NOMO-1 treated with dmso at 0.1 percent for 144 hours (cell line): ENCODE measurements at regions not wholly inside any gene's neighbourhood (a gene's known extent, or its start where the extent isn't known, plus 50 kb on each side); places are given as distances from the start of the nearest gene placed in this dataset.

Experiments used
- DNase-seq: peaks from one replicate; lab custom pipeline; 2025; ENCODE audit not compliant: unreplicated experiment; lab: John Stamatoyannopoulos, UW

- no peak for DNase-seq
These were observed 509.5 kb upstream of the PAPPA start for GRCh38 chr9:115643948-115644727.

- DNase-seq, result no peak
These were observed 503.6 kb upstream of the PAPPA start for GRCh38 chr9:115649991-115650472.

GRCh38 chr9:115650768-115651167 is 502.8 kb upstream of the PAPPA start:
- DNase-seq, result no peak

DNA sequence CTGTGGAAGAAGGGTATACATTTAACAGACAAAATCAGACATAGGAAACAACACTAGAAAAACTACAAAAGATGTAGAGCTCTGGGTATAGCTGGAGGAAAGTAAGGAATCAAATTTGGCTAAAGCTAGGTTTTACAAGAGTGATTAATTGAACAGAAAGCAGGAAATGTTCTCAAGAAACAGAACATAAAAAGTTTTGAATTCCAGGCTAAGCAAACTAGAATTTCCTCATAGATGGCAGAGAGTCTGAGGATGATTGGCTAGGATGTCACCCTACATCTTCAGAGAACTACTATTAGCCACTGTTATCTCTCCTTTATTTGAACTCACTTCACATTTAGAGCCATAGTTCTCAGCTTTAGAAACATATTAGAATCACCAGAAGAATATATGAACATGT is 502.1 kb upstream of the PAPPA start:
- DNase-seq, result no peak

DNA sequence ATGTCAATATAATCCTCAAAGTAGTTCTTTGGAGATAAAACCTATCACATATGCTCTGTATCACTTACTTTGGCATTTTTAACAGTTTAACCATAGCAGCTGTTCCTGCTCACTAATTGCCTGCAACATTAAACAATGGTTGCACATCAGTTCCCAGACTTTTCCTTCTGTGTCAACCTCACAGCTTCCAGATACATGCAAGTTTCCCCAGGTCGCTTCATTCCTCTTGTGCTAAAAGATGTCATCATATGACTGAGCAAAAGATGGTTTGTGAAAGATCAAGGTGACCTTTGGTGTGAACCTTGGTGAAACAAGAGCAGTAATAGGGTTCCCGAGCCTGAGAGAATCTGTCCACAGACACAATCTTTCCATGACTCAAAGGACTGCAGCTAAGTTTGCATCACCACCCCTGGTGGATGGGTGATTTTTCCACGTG is 500.4 kb upstream of the PAPPA start:
- DNase-seq, result no peak

- DNase-seq, result no peak
These were observed 495.9 kb upstream of the PAPPA start for GRCh38 chr9:115657695-115658094.

DNA sequence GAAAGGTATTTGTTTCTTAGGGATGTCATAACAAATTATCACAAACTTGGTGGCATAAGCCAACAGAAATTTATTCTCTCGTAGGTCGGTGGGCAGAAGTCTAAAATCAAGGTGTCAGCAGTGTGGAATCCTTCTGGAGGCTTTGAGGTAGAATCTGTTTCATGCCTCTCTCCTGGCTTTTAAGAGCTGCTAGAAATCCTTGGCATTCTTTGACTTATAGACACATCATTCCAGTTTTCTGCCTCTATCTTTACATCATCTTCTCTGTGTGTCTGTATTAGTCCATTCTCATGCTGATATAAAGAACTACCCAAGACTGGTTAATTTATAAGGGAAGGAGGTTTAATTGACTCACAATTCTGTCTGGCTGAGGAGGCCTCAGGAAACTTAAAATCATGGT is 488.1 kb upstream of the PAPPA start:
- DNase-seq, result no peak

- no peak for DNase-seq
These were observed 485.1 kb upstream of the PAPPA start for GRCh38 chr9:115668521-115668920.

DNA sequence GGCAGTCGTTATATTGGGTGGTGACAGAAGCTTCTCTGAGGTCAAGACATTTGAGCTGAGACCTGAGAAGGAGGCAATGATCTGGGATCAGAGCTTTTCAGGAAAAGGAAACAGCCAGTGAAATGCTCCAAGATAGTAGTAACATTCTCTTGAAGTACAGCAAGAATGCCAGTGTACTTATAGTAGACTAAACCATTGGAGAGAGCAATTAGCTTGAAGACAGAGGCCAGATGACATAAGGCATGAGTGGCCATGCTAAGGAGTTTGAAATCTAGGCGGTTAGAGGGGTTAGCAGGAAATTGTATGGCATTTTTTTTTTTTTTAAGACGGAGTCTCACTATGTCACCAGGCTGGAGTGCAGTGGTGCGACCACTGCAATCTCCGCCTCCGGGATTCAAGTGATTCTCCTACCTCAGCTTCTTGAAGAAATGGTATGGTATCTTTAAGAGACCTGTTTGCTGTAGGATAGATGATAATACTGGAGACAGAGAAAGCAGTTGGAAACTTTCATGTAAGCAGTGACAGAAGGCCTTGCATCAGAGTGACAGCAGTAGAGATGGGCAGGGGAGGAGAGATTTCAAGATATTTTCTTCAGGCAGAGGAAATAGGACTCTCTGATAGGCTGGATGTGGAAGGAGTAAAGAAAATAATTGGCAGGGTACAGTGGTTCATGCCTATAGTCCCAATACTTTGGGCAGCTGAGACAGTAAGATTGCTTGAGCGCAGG is 482.2 kb upstream of the PAPPA start:
- DNase-seq, result no peak

DNA sequence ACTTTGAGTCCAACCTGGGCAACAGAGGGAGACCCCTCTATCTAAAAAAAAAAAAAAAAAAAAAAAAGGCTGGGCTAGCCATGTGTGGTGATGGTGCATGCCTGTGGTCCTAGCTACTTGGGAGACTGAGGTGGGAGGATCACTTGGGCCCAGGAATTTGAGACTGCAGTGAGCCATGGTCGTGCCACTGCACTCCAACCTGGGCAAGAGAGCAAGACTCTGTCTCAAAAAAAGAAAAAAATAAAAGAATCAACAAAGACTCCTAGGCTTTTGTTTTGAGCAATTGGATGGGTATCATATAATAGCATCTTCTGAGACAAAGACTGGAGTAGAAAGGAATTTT is 481.7 kb upstream of the PAPPA start:
- DNase-seq, result no peak

- no peak for DNase-seq
These were observed 480.9 kb upstream of the PAPPA start for GRCh38 chr9:115672477-115673316.

GRCh38 chr9:115673599-115673998 is 480.0 kb upstream of the PAPPA start:
- no peak for DNase-seq

DNA sequence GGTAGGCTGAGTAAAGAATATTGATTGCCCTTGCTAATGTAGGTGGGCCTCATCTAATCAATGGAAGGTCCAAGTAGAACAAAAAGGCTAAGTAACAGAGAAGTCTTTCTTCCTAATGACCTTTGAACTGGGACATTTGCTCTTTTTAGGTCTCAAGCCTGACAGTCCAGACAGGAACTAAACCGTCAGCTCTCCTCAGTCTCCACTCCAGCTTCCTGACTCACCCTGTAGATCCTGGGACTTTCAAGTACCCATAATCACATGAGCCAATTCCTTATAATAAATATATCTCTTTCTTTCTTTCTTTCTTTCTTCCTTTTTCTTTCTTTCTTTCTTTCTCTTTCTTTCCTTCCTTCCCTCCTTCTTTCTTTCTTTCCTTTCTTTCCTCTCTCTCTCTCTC is 479.5 kb upstream of the PAPPA start:
- DNase-seq, result no peak

DNA sequence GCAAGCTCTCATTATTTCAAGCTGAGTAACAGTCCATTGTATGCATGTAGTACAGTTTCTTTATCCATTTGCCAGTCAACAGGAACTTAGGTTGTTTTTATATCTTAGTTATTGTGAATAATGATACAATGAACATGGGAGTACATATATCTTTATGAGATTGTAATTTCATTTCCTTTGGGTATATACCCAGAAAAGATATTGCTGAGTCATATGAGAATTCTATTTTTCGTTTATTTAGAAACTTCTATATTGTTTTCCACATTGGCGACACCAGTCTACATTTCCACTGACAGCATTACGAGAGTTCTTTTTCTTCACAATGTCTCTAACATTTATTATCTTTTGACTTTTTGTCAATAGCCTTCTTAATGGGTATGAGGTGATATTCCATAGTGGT is 477.8 kb upstream of the PAPPA start:
- no peak for DNase-seq

- no peak for DNase-seq
These were observed 473.4 kb upstream of the PAPPA start for GRCh38 chr9:115680231-115680630.

DNA sequence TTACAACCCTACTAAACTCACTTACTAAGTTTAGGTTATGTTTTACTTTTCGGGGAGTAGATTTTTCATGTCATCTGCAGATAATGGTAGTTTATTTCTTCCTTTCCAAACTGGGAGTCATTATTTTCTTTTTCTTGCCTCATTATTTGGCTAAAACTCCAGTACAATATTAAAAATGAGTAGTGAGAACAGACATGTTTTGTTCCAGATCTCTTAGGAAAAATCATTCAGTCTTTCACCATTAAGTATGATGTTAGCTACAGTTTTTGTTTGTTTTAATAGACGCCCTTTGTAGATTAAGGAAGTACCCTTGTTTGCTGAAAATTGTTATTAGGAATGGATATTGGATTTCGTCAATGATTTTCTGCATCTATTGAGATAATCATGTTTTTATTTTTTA is 472.0 kb upstream of the PAPPA start:
- DNase-seq, result no peak

GRCh38 chr9:115686069-115686468 is 467.5 kb upstream of the PAPPA start:
- DNase-seq, result no peak

GRCh38 chr9:115687356-115687755 is 466.2 kb upstream of the PAPPA start:
- no peak for DNase-seq

DNA sequence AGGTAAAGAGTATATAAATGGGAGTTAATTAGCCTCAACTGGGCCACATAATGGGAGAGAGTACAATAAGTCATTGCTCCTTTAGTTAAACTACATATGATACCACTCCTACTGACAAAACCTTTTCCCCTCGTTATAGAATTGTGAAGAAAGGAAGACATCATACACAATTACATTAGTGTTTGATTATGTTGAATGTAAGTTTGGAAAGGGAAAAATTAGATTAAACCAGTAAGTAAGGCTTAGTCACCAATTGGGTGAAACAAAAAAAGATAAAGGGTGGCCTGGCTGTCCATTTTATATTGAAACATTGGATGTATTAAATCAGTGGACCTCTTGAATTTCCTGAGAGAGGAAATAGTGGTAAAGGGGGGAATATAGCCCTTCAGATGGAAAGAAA is 464.3 kb upstream of the PAPPA start:
- DNase-seq, result no peak

DNA sequence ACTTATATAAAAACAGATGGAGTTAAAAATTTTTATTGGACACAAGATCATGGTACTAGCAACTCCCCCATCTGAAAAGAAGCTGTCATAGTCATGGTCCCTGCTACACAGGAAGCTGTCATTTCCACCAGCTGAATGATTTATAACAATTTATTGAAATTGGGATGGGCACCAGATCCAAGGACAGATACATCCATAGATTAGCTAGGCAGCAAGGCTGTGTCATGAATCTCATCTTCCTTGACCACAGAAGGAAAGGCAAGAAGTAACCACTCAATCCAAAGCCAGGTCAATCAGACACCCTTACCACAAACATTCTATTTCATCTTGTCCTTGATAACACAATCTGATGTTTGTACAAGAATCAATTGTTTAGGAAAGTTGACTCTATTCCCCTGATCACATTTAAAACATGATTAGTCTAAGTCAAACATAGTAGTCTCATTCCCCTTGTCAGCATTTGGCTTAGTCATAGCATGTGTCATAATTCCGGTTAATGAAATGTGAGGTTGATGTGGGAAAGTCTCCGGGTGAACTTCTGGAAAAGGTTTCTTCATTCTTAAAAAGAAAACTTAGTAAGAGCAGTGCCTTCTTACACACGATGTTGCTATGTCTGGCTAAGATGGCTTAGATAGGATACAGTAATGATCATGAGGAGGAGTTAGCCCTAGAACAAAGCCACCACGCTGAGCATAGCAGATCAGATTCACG is 462.6 kb upstream of the PAPPA start:
- DNase-seq, result no peak

DNA sequence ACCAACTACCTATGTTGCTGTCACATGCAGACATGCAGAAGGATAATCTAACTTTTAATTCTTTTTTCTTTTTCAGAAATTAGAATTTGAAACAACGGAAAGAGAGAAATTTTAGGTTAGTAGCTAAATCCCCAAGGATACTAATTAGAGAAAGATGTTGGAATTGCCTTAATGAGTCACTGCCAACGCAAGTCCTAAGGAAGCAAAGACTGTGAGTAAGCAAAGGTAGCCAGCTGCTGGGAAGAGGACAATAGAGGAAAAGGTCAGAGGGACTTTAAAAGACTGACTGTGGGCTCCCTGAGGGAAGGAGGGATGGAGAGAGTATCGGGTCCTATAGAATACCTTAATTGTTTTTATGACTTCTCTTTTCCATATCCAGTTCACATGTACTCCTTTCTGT is 461.9 kb upstream of the PAPPA start:
- DNase-seq, result no peak
